GM23338 (cell line): ENCODE measurements at regions not wholly inside any gene's neighbourhood (a gene's known extent, or its start where the extent isn't known, plus 50 kb on each side); places are given as distances from the start of the nearest gene placed in this dataset.
"Not testable (repeated sequence)": the region's sequence is repeated elsewhere in the genome, so short reads cannot be mapped to it uniquely, and the experiment has no call there.

Experiments
- ATAC-seq: fragments of 200-7000 bp; cut with Tn5 transposase; 3 replicates; pipeline ENCODE4 v1.9.1; 2020
- DNase-seq: peaks from one replicate; pipeline ENCODE4 v3.0.0-alpha.2; 2015; ENCODE audit warnings: low spot score
- H2AFZ ChIP-seq: fragments of 200-600 bp; sonication (generic); 2 replicates; pipeline ENCODE4 v1.8.0; 2016; ENCODE audit warnings: antibody characterized with exemption, mild to moderate bottlenecking, moderate library complexity
- H3F3A ChIP-seq: fragments of 200-600 bp; sonication (generic); replicated peaks from 2 replicates; pipeline ENCODE4 v1.8.0; 2017; ENCODE audit warnings: antibody characterized with exemption, mixed run types, low read depth
- H3K27ac ChIP-seq: fragments of 200-600 bp; sonication (generic); 2 replicates; pipeline ENCODE4 v1.6.1; 2016; ENCODE audit warnings: low read depth
- H3K27me3 ChIP-seq: fragments of 200-600 bp; sonication (generic); 2 replicates; pipeline ENCODE4 v1.8.0; 2016; ENCODE audit warnings: mild to moderate bottlenecking, mixed run types, moderate library complexity; ENCODE audit not compliant: insufficient read depth
- H3K36me3 ChIP-seq: fragments of 200-600 bp; sonication (generic); 2 replicates; pipeline ENCODE4 v1.8.0; 2016; ENCODE audit warnings: mild to moderate bottlenecking; ENCODE audit not compliant: insufficient read depth
- H3K4me1 ChIP-seq: fragments of 200-600 bp; sonication (generic); 2 replicates; pipeline ENCODE4 v1.8.0; 2016; ENCODE audit warnings: mild to moderate bottlenecking, moderate library complexity; ENCODE audit not compliant: insufficient read depth
- H3K4me2 ChIP-seq: fragments of 200-600 bp; sonication (generic); 2 replicates; pipeline ENCODE4 v1.7.1; 2017; ENCODE audit warnings: mixed run types
- H3K4me3 ChIP-seq: fragments of 200-600 bp; sonication (generic); 2 replicates; pipeline ENCODE4 v1.6.1; 2016; ENCODE audit warnings: mixed run types
- H3K79me2 ChIP-seq: fragments of 200-600 bp; sonication (generic); replicated peaks from 2 replicates; pipeline ENCODE4 v1.8.0; 2017; ENCODE audit warnings: mild to moderate bottlenecking; ENCODE audit not compliant: insufficient read depth
- H3K9me2 ChIP-seq: fragments of 200-600 bp; sonication (generic); 2 replicates; pipeline ENCODE4 v1.8.0; 2017; ENCODE audit not compliant: insufficient read depth
- H4K20me1 ChIP-seq: fragments of 200-600 bp; sonication (generic); replicated peaks from 2 replicates; pipeline ENCODE4 v1.8.0; 2017; ENCODE audit warnings: mild to moderate bottlenecking; ENCODE audit not compliant: insufficient read depth
- H3K27ac Mint-ChIP-seq: 2 replicates; pipeline ENCODE4 v1.8.0; 2020; ENCODE audit warnings: inconsistent platforms, mild to moderate bottlenecking, moderate library complexity, mixed read lengths
- H3K27me3 Mint-ChIP-seq: 3 replicates; pipeline ENCODE4 v1.8.0; 2022; ENCODE audit warnings: low read depth, mild to moderate bottlenecking, moderate library complexity, mixed read lengths, inconsistent platforms; ENCODE audit not compliant: insufficient read depth, poor library complexity
- H3K36me3 Mint-ChIP-seq: 3 replicates; pipeline ENCODE4 v1.8.0; 2021; ENCODE audit warnings: low read depth, mild to moderate bottlenecking, inconsistent platforms, moderate library complexity, mixed read lengths
- H3K4me1 Mint-ChIP-seq: 3 replicates; pipeline ENCODE4 v1.8.0; 2020; ENCODE audit warnings: mild to moderate bottlenecking, inconsistent platforms, mixed read lengths
- H3K4me3 Mint-ChIP-seq: 3 replicates; pipeline ENCODE4 v1.8.0; 2021; ENCODE audit warnings: moderate library complexity, mild to moderate bottlenecking, inconsistent platforms, mixed read lengths
- H3K9me3 Mint-ChIP-seq: 3 replicates; pipeline ENCODE4 v1.8.0; 2020; ENCODE audit warnings: moderate library complexity, mild to moderate bottlenecking, inconsistent platforms, mixed read lengths
- JUNB ChIP-seq: IDR thresholded peaks from one replicate; pipeline ENCODE4 v1.6.1; 2016; ENCODE audit warnings: antibody characterized with exemption; ENCODE audit not compliant: unreplicated experiment
- REST ChIP-seq: IDR thresholded peaks from one replicate; pipeline ENCODE4 v1.6.1; 2018; ENCODE audit warnings: antibody characterized with exemption; ENCODE audit not compliant: unreplicated experiment
- STAT1 ChIP-seq: IDR thresholded peaks from one replicate; pipeline ENCODE4 v1.6.1; 2016; ENCODE audit warnings: antibody characterized with exemption; ENCODE audit not compliant: unreplicated experiment

- H3K27ac ChIP-seq = no peak overlapping the region
- Mint-ChIP-seq H3K27ac (no peak overlapping the region), H3K4me1 (peaks cover 18% of the 10 kb centered on the region; the same call in 2 of the 3 replicates), H3K27me3 (peaks cover 7% of the 10 kb centered on the region), H3K9me3 (no peaks in the 10 kb centered on the region), H3K36me3 (no peaks in the 10 kb centered on the region), H3K4me3 (no peak overlapping the region)
- TF ChIP-seq REST = no peak
- no peak for DNase-seq
- H3F3A ChIP-seq = no peaks in the 10 kb centered on the region
- H3K36me3 ChIP-seq = no peaks in the 10 kb centered on the region
- no peak overlapping the region for H3K4me2 ChIP-seq
- no peaks in the 10 kb centered on the region for H3K79me2 ChIP-seq
- H3K4me1 ChIP-seq = peaks cover 6% of the 10 kb centered on the region; the same call in 1 of the 2 replicates
- H3K9me2 ChIP-seq = no peaks in the 10 kb centered on the region
- no peak overlapping the region for H3K4me3 ChIP-seq
- ATAC-seq = no peak
- H3K27me3 ChIP-seq = no peaks in the 10 kb centered on the region
- H2AFZ ChIP-seq = no peak overlapping the region; the same call in 1 of the 2 replicates
- H4K20me1 ChIP-seq = no peaks in the 10 kb centered on the region
Measured at GRCh38 chr9:82490019-82490499, 501.5 kb downstream of the SPATA31D1 start.

DNA sequence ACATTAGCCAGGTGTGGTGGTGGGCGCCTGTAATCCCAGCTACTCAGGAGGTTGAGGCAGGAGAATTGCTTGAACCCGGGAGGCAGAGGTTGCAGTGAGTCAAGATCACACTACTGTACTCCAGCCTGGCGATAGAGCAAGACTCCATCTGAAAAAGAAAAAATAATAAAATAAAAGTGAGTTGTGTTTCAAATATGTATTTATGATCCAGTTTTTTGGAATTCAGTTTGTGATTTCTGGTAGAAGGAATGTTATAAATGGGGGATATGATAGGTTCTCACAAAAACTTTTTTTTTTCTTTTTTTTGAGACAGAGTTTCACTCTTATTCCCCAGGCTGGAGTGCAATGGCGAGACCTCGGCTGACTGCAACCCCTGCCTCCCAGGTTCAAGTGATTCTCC is 502.2 kb downstream of the SPATA31D1 start:
- H3K79me2 ChIP-seq, H4K20me1 ChIP-seq: not testable (repeated sequence)

GRCh38 chr9:82491604-82492003 is 503.0 kb downstream of the SPATA31D1 start:
- H3K4me2 ChIP-seq = no peak overlapping the region
- no peaks in the 10 kb centered on the region for H4K20me1 ChIP-seq
- H3K27ac Mint-ChIP-seq = no peak overlapping the region
- peaks cover 18% of the 10 kb centered on the region; the same call in 2 of the 3 replicates for H3K4me1 Mint-ChIP-seq
- no peak overlapping the region for H2AFZ ChIP-seq
- H3K27ac ChIP-seq = no peak overlapping the region
- no peak overlapping the region for H3K4me3 ChIP-seq
- peaks cover 10% of the 10 kb centered on the region for H3K27me3 Mint-ChIP-seq
- ATAC-seq (no peak), DNase-seq (no peak)
- H3K4me1 ChIP-seq = peaks cover 6% of the 10 kb centered on the region; the same call in 1 of the 2 replicates
- H3K4me3 Mint-ChIP-seq = no peak overlapping the region
- peaks cover 1% of the 10 kb centered on the region; the same call in 2 of the 3 replicates for H3K36me3 Mint-ChIP-seq
- H3F3A ChIP-seq = no peaks in the 10 kb centered on the region
- H3K27me3 ChIP-seq = no peaks in the 10 kb centered on the region
- peaks cover 1% of the 10 kb centered on the region; the same call in 1 of the 3 replicates for H3K9me3 Mint-ChIP-seq
- no peaks in the 10 kb centered on the region for H3K79me2 ChIP-seq
- no peak for TF ChIP-seq REST
- no peak for TF ChIP-seq STAT1
- TF ChIP-seq JUNB = no peak
- H3K36me3 ChIP-seq = no peaks in the 10 kb centered on the region
- no peaks in the 10 kb centered on the region for H3K9me2 ChIP-seq

More for the DNA sequence above, 502.2 kb downstream of the SPATA31D1 start:
- not testable (repeated sequence) for H3K9me3 Mint-ChIP-seq, H3K4me2 ChIP-seq, H3K4me3 ChIP-seq, DNase-seq, H3K36me3 Mint-ChIP-seq, H3K27me3 ChIP-seq, H3K36me3 ChIP-seq, H2AFZ ChIP-seq, H3K27ac Mint-ChIP-seq, H3F3A ChIP-seq, H3K27ac ChIP-seq, H3K4me3 Mint-ChIP-seq, H3K4me1 ChIP-seq, ATAC-seq, H3K9me2 ChIP-seq, H3K27me3 Mint-ChIP-seq
- H3K4me1 Mint-ChIP-seq = peaks cover 18% of the 10 kb centered on the region; the same call in 2 of the 3 replicates
